Activated T-helper 17 cell treated with anti-CD3 and anti-CD28 coated beads, Interleukin-2, amount 50 U/mL, for 72 hours (primary cell): ENCODE measurements at regions not wholly inside any gene's neighbourhood (a gene's known extent, or its start where the extent isn't known, plus 50 kb on each side); places are given as distances from the start of the nearest gene placed in this dataset.

Experiments
- ATAC-seq: fragments of 150-1000 bp; cut with Tn5 transposase; replicated peaks from 2 replicates; pipeline ENCODE4 v1.10.0; 2021; ENCODE audit warnings: mild to moderate bottlenecking, moderate library complexity
- H3K27ac Mint-ChIP-seq: one replicate; pipeline ENCODE4 v1.8.0; 2022; ENCODE audit warnings: mixed read lengths
- H3K27me3 Mint-ChIP-seq: one replicate; pipeline ENCODE4 v1.8.0; 2022; ENCODE audit warnings: mixed read lengths
- H3K36me3 Mint-ChIP-seq: one replicate; pipeline ENCODE4 v1.8.0; 2022; ENCODE audit warnings: low read depth, mild to moderate bottlenecking, mixed read lengths
- H3K4me1 Mint-ChIP-seq: one replicate; pipeline ENCODE4 v1.8.0; 2022; ENCODE audit warnings: mixed read lengths
- H3K4me3 Mint-ChIP-seq: one replicate; pipeline ENCODE4 v1.8.0; 2022; ENCODE audit warnings: mild to moderate bottlenecking, mixed read lengths
- H3K9me3 Mint-ChIP-seq: one replicate; pipeline ENCODE4 v1.8.0; 2022; ENCODE audit warnings: mixed read lengths

GRCh38 chr9:91071184-91071990 is 269.8 kb downstream of the SYK start:
- H3K27me3 Mint-ChIP-seq: peaks cover 9% of the 10 kb centered on the region
- H3K36me3 Mint-ChIP-seq: no peaks in the 10 kb centered on the region
- peaks cover 15% of the 10 kb centered on the region for H3K4me1 Mint-ChIP-seq
- H3K4me3 Mint-ChIP-seq: peak overlapping the region; percentile 71
- no peaks in the 10 kb centered on the region for H3K9me3 Mint-ChIP-seq
- H3K27ac Mint-ChIP-seq: peak overlapping the region; percentile 92
- ATAC-seq: peak; percentile 94

- Mint-ChIP-seq H3K36me3 (no peaks in the 10 kb centered on the region), H3K27me3 (peaks cover 9% of the 10 kb centered on the region), H3K9me3 (no peaks in the 10 kb centered on the region), H3K27ac (peak overlapping the region; percentile 92), H3K4me3 (no peak overlapping the region), H3K4me1 (peaks cover 15% of the 10 kb centered on the region)
- ATAC-seq: no peak
These were observed 271.6 kb downstream of the SYK start for GRCh38 chr9:91073049-91073810.

GRCh38 chr9:91073811-91074771 is 272.5 kb downstream of the SYK start:
- peaks cover 15% of the 10 kb centered on the region for H3K4me1 Mint-ChIP-seq
- peak overlapping the region; percentile 77 for H3K27ac Mint-ChIP-seq
- peaks cover 9% of the 10 kb centered on the region for H3K27me3 Mint-ChIP-seq
- H3K36me3 Mint-ChIP-seq: no peaks in the 10 kb centered on the region
- ATAC-seq: no peak
- no peaks in the 10 kb centered on the region for H3K9me3 Mint-ChIP-seq
- no peak overlapping the region for H3K4me3 Mint-ChIP-seq

GRCh38 chr9:91074866-91075265 is 273.2 kb downstream of the SYK start:
- H3K27ac Mint-ChIP-seq: peak overlapping the region; percentile 77
- no peak for ATAC-seq
- no peak overlapping the region for H3K4me3 Mint-ChIP-seq
- H3K27me3 Mint-ChIP-seq: peaks cover 9% of the 10 kb centered on the region
- H3K9me3 Mint-ChIP-seq: no peaks in the 10 kb centered on the region
- no peaks in the 10 kb centered on the region for H3K36me3 Mint-ChIP-seq
- H3K4me1 Mint-ChIP-seq: peaks cover 10% of the 10 kb centered on the region

GRCh38 chr9:91075279-91075678 is 273.7 kb downstream of the SYK start:
- H3K27ac Mint-ChIP-seq: no peak overlapping the region
- H3K27me3 Mint-ChIP-seq: peaks cover 9% of the 10 kb centered on the region
- peaks cover 9% of the 10 kb centered on the region for H3K4me1 Mint-ChIP-seq
- no peaks in the 10 kb centered on the region for H3K36me3 Mint-ChIP-seq
- ATAC-seq: no peak
- H3K9me3 Mint-ChIP-seq: no peaks in the 10 kb centered on the region
- no peak overlapping the region for H3K4me3 Mint-ChIP-seq

- Mint-ChIP-seq H3K4me3 (no peak overlapping the region), H3K9me3 (no peaks in the 10 kb centered on the region), H3K36me3 (no peaks in the 10 kb centered on the region), H3K27ac (peak overlapping the region; percentile 29), H3K4me1 (no peaks in the 10 kb centered on the region), H3K27me3 (peaks cover 9% of the 10 kb centered on the region)
- ATAC-seq: no peak
These were observed 276.2 kb downstream of the SYK start for GRCh38 chr9:91077624-91078368.

GRCh38 chr9:91078369-91078695 is 276.7 kb downstream of the SYK start:
- Mint-ChIP-seq H3K27me3 (peaks cover 9% of the 10 kb centered on the region), H3K4me3 (no peak overlapping the region), H3K27ac (peak overlapping the region; percentile 29), H3K36me3 (no peaks in the 10 kb centered on the region), H3K9me3 (no peaks in the 10 kb centered on the region), H3K4me1 (no peaks in the 10 kb centered on the region)
- no peak for ATAC-seq

GRCh38 chr9:91082731-91083130 is 279.0 kb downstream of the AUH start:
- no peaks in the 10 kb centered on the region for H3K27me3 Mint-ChIP-seq
- H3K27ac Mint-ChIP-seq: no peak overlapping the region
- no peaks in the 10 kb centered on the region for H3K9me3 Mint-ChIP-seq
- H3K4me3 Mint-ChIP-seq: no peak overlapping the region
- H3K36me3 Mint-ChIP-seq: no peaks in the 10 kb centered on the region
- H3K4me1 Mint-ChIP-seq: peaks cover 4% of the 10 kb centered on the region
- no peak for ATAC-seq

GRCh38 chr9:91084896-91085516 is 276.7 kb downstream of the AUH start:
- Mint-ChIP-seq H3K27ac (no peak overlapping the region), H3K27me3 (peaks cover 5% of the 10 kb centered on the region), H3K9me3 (no peaks in the 10 kb centered on the region), H3K4me3 (no peak overlapping the region), H3K36me3 (no peaks in the 10 kb centered on the region), H3K4me1 (peaks cover 14% of the 10 kb centered on the region)
- ATAC-seq: no peak

GRCh38 chr9:91085517-91086291 is 276.0 kb downstream of the AUH start:
- H3K4me3 Mint-ChIP-seq: no peak overlapping the region
- H3K27me3 Mint-ChIP-seq: peaks cover 5% of the 10 kb centered on the region
- peaks cover 14% of the 10 kb centered on the region for H3K4me1 Mint-ChIP-seq

GRCh38 chr9:91086657-91087461 is 274.9 kb downstream of the AUH start:
- no peak overlapping the region for H3K27ac Mint-ChIP-seq
- H3K4me1 Mint-ChIP-seq: peaks cover 14% of the 10 kb centered on the region
- H3K36me3 Mint-ChIP-seq: no peaks in the 10 kb centered on the region
- H3K4me3 Mint-ChIP-seq: no peak overlapping the region
- H3K9me3 Mint-ChIP-seq: no peaks in the 10 kb centered on the region
- no peak for ATAC-seq
- H3K27me3 Mint-ChIP-seq: peaks cover 5% of the 10 kb centered on the region

More at GRCh38 chr9:91085517-91086291, 276.0 kb downstream of the AUH start:
- peak; percentile 65 for ATAC-seq
- no peaks in the 10 kb centered on the region for H3K36me3 Mint-ChIP-seq
- H3K27ac Mint-ChIP-seq: peak overlapping the region; percentile 52
- H3K9me3 Mint-ChIP-seq: no peaks in the 10 kb centered on the region

- ATAC-seq: no peak
- H3K27ac Mint-ChIP-seq: no peak overlapping the region
These were observed 274.3 kb downstream of the AUH start for GRCh38 chr9:91087462-91087759.

More at GRCh38 chr9:91087462-91087759, 274.3 kb downstream of the AUH start:
- Mint-ChIP-seq H3K27me3 (peaks cover 5% of the 10 kb centered on the region), H3K9me3 (no peaks in the 10 kb centered on the region), H3K4me1 (peaks cover 14% of the 10 kb centered on the region), H3K4me3 (no peak overlapping the region), H3K36me3 (no peaks in the 10 kb centered on the region)
